IPS DF 6.9 (cell line): ENCODE measurements at regions not wholly inside any gene's neighbourhood (a gene's known extent, or its start where the extent isn't known, plus 50 kb on each side); places are given as distances from the start of the nearest gene placed in this dataset.

Experiments used
- DNase-seq: peaks from one replicate; pipeline ENCODE4 v3.0.0-alpha.2; 2013; ENCODE audit warnings: low read depth, low spot score
- H3K27ac ChIP-seq: one replicate; pipeline ENCODE4 v1.5.1; 2013; ENCODE audit warnings: low read length, control low read depth
- H3K27me3 ChIP-seq: 2 replicates; pipeline ENCODE4 v1.6.1; 2013; ENCODE audit warnings: mild to moderate bottlenecking, low read length; ENCODE audit not compliant: control insufficient read depth, insufficient read depth
- H3K36me3 ChIP-seq: 2 replicates; pipeline ENCODE4 v1.6.1; 2013; ENCODE audit warnings: low read length; ENCODE audit not compliant: control insufficient read depth, insufficient read depth
- H3K4me1 ChIP-seq: 2 replicates; pipeline ENCODE4 v1.6.1; 2013; ENCODE audit warnings: low read length; ENCODE audit not compliant: control insufficient read depth, insufficient read depth
- H3K4me3 ChIP-seq: 2 replicates; pipeline ENCODE4 v1.5.1; 2013; ENCODE audit warnings: mild to moderate bottlenecking, low read length
- H3K9me3 ChIP-seq: 2 replicates; pipeline ENCODE4 v1.6.1; 2013; ENCODE audit warnings: low read length, inconsistent platforms; ENCODE audit not compliant: control insufficient read depth, insufficient read depth
- WGBS: extraction: QIAGEN DNeasy Blood & Tissue Kit; methylation state at CpG from one replicate; pipeline ENCODE4 v1.1.7; 2013; ENCODE audit warnings: mixed read lengths, missing lambda C conversion rate; ENCODE audit not compliant: insufficient read length, insufficient coverage; 5-methylcytosine and 5-hydroxymethylcytosine counted together

- no peaks in the 10 kb centered on the region for H3K36me3 ChIP-seq
- no CpG with 5 or more reads among the region's 9 CpGs for WGBS
- DNase-seq = no peak
Observed at GRCh38 chr7:9621927-9622326, 1188.5 kb downstream of the NXPH1 start.

DNA sequence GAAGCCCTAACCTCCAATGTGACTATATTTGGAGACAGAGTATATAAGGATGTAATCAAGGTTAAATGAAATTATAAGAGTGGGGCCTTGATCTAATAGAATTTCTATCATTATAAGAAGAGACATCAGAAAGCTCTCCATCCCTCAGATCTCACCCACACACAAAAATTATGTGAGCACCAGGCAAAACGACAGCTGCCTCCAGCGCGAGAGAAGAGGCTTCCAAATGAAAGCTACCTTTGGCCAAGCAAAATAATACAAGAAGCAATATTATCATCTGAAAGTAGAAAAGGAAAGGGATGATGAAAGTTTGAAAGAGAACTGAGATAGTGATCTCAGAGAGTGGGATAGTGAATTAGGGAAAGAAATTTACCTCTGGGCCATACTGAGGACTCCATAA is 1192.5 kb downstream of the NXPH1 start:
- H3K9me3 ChIP-seq = no peaks in the 10 kb centered on the region
- no CpG with 5 or more reads among the region's 3 CpGs for WGBS
- H3K27me3 ChIP-seq = no peaks in the 10 kb centered on the region
- H3K4me1 ChIP-seq = no peaks in the 10 kb centered on the region
- no peak overlapping the region for H3K4me3 ChIP-seq
- no peaks in the 10 kb centered on the region for H3K36me3 ChIP-seq
- no peak overlapping the region for H3K27ac ChIP-seq
- no peak for DNase-seq

More at GRCh38 chr7:9621927-9622326, 1188.5 kb downstream of the NXPH1 start:
- no peaks in the 10 kb centered on the region for H3K4me1 ChIP-seq
- no peaks in the 10 kb centered on the region for H3K9me3 ChIP-seq
- H3K4me3 ChIP-seq = peak overlapping the region; percentile 10; the same call in 1 of the 2 replicates
- no peak overlapping the region for H3K27ac ChIP-seq
- no peaks in the 10 kb centered on the region for H3K27me3 ChIP-seq

DNA sequence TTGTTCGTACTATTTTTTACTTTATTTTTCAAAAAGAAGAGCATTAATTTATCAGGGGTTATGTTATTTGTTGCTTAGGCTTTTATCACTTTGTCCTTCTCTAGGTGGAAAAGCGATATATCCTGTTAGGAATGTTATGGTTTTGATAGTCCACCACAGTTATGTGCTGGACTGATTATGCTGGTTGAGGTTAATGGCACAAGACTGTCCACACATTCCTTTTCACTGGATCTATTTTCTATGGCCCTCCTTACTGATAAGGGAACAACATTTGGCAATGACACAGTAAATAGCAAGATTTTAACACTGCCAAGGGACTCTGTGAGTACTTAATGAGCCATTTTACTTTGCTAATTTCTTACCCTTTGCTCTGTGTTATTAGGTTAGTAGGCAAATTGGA is 1212.3 kb downstream of the NXPH1 start:
- no CpG with 5 or more reads among the region's 2 CpGs for WGBS
- DNase-seq = no peak

GRCh38 chr7:9657257-9657656 is 1223.8 kb downstream of the NXPH1 start:
- Histone ChIP-seq H3K27me3 (no peaks in the 10 kb centered on the region), H3K9me3 (no peaks in the 10 kb centered on the region), H3K4me1 (no peaks in the 10 kb centered on the region), H3K36me3 (no peaks in the 10 kb centered on the region), H3K4me3 (no peak overlapping the region), H3K27ac (no peak overlapping the region)
- no peak for DNase-seq
- no CpG with 5 or more reads among the region's 4 CpGs for WGBS

More for the DNA sequence above, 1212.3 kb downstream of the NXPH1 start:
- H3K9me3 ChIP-seq = no peaks in the 10 kb centered on the region
- H3K27ac ChIP-seq = no peak overlapping the region
- H3K4me3 ChIP-seq = no peak overlapping the region
- H3K36me3 ChIP-seq = no peaks in the 10 kb centered on the region
- no peaks in the 10 kb centered on the region for H3K4me1 ChIP-seq
- H3K27me3 ChIP-seq = no peaks in the 10 kb centered on the region

GRCh38 chr7:9671979-9672917 is 1238.8 kb downstream of the NXPH1 start:
- Histone ChIP-seq H3K4me3 (no peak overlapping the region), H3K36me3 (no peaks in the 10 kb centered on the region), H3K9me3 (no peaks in the 10 kb centered on the region), H3K27ac (no peak overlapping the region), H3K27me3 (no peaks in the 10 kb centered on the region), H3K4me1 (no peaks in the 10 kb centered on the region)
- no peak for DNase-seq
- no CpG with 5 or more reads among the region's 7 CpGs for WGBS

DNA sequence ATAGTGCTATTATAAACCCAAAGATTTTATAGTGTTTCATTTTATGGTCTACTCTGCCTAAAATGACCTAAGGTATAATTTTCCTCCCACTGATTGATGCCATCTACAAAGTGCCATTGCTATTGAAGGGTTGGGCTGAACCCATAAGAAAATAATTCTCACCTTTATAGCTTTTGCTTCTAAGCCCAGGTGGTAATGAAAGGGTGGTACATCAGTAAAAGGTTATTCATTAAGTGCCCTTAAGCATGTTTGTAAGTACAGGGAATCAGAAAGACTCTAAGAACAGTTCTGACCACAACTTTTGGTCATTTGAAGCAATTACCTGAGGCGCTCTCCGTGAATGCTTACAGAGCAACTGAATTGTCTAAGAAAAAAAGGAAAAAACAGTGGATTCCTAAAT is 1247.3 kb downstream of the NXPH1 start:
- DNase-seq = no peak
- Histone ChIP-seq H3K36me3 (no peaks in the 10 kb centered on the region), H3K9me3 (no peaks in the 10 kb centered on the region), H3K4me1 (no peaks in the 10 kb centered on the region), H3K4me3 (no peak overlapping the region), H3K27ac (no peak overlapping the region), H3K27me3 (no peaks in the 10 kb centered on the region)
- WGBS = no CpG with 5 or more reads among the region's 2 CpGs

DNA sequence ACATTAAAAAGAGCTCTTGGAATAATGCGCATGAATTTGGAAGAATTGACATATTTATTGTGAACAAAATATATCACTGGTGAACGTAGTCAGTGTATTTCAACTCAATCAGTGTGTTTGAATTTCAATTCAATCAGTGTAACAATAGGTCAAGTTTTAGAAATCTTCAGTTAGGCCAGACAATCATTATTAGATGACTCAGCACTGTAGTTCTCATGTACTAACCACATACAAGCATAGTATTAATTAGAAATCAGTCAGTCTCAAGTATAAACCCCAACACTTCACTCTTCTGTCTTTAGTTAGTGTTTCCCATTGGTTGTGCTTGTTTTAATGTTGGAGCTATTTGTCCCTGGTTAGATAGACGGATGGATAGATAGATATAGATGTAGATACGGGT is 1247.9 kb downstream of the NXPH1 start:
- Histone ChIP-seq H3K27ac (no peak overlapping the region), H3K4me1 (no peaks in the 10 kb centered on the region), H3K9me3 (no peaks in the 10 kb centered on the region), H3K36me3 (no peaks in the 10 kb centered on the region), H3K27me3 (no peaks in the 10 kb centered on the region), H3K4me3 (no peak overlapping the region)
- WGBS = no CpG with 5 or more reads among the region's 4 CpGs
- DNase-seq = no peak

- no CpG with 5 or more reads among the region's 2 CpGs for WGBS
- H3K9me3 ChIP-seq = no peaks in the 10 kb centered on the region
- DNase-seq = no peak
- H3K4me1 ChIP-seq = 0 out of 2 replicates have a peak, but pooled peaks cover 1% of the 10 kb centered on the region
- H3K4me3 ChIP-seq = no peak overlapping the region
- H3K27me3 ChIP-seq = no peaks in the 10 kb centered on the region
- H3K36me3 ChIP-seq = no peaks in the 10 kb centered on the region
- no peak overlapping the region for H3K27ac ChIP-seq
Observed at GRCh38 chr7:9691286-9691685, 1257.9 kb downstream of the NXPH1 start.

GRCh38 chr7:9698375-9698774 is 1265.0 kb downstream of the NXPH1 start:
- no peaks in the 10 kb centered on the region for H3K27me3 ChIP-seq
- H3K9me3 ChIP-seq = no peaks in the 10 kb centered on the region
- no peak for DNase-seq
- H3K36me3 ChIP-seq = no peaks in the 10 kb centered on the region
- no peak overlapping the region for H3K4me3 ChIP-seq
- H3K4me1 ChIP-seq = no peaks in the 10 kb centered on the region
- no peak overlapping the region for H3K27ac ChIP-seq

DNA sequence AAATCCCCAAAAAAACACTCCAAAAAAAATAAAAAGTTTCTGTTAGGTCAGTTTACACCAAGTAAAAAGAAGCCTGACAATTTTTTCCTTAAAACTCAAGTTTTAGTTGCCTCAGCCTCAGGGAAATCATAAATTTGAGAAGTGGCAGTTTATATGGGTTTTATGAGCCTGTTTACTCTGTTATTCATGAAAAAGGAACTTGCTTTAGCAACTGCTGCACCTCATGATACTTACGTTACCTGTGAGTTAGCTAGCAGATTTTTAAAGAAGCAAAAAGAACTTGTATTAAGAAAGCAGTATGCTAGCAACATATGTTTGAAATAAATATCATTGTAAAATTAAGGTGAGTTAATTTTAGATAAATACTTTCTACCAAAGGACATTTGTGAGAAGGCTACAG is 1264.5 kb upstream of the PHF14 start:
- Histone ChIP-seq H3K27ac (no peak overlapping the region), H3K4me1 (no peaks in the 10 kb centered on the region), H3K27me3 (no peaks in the 10 kb centered on the region), H3K9me3 (no peaks in the 10 kb centered on the region), H3K4me3 (no peak overlapping the region), H3K36me3 (no peaks in the 10 kb centered on the region)
- no peak for DNase-seq
- no CpG with 5 or more reads among the region's 1 CpG for WGBS
